Left lung (tissue), 4 donors: ENCODE measurements at regions not wholly inside any gene's neighbourhood (a gene's known extent, or its start where the extent isn't known, plus 50 kb on each side); places are given as distances from the start of the nearest gene placed in this dataset.

ENCODE experiments used
- ATAC-seq: fragments of 200-7000 bp; cut with Tn5 transposase; one replicate; pipeline ENCODE4 v1.9.1; 2020; ENCODE audit warnings: moderate library complexity
- DNase-seq, 4 donors: peaks; one replicate each; pipeline ENCODE4 v3.0.0-alpha.2; 2013 to 2020
- H3K27ac ChIP-seq, 2 donors: fragments of 200-600 bp; sonication (generic) in 1 of 2; one replicate each; pipeline versions ENCODE4 v1.5.0 to v1.8.0; 2020 to 2021
- H3K27me3 ChIP-seq, 2 donors: fragments of 200-600 bp; sonication (generic) in 1 of 2; one replicate each; pipeline versions ENCODE4 v1.5.0 to v1.8.0; 2020 to 2021
- H3K36me3 ChIP-seq, 2 donors: fragments of 200-600 bp; sonication (generic) in 1 of 2; one replicate each; pipeline versions ENCODE4 v1.5.0 to v1.8.0; 2020 to 2021
- H3K4me1 ChIP-seq, 2 donors: fragments of 200-600 bp; one replicate each; pipeline ENCODE4 v1.8.0; 2021
- H3K4me3 ChIP-seq, 2 donors: fragments of 200-600 bp; sonication (generic) in 1 of 2; one replicate each; pipeline versions ENCODE4 v1.5.0 to v1.8.0; 2020 to 2021; ENCODE audit warnings: mild to moderate bottlenecking in 1 of 2
- H3K9me3 ChIP-seq, 2 donors: fragments of 200-600 bp; sonication (generic) in 1 of 2; one replicate each; pipeline versions ENCODE4 v1.5.0 to v1.8.0; 2020 to 2021
- intact Hi-C, 2 donors: fragments of 100-400 bp; cut with DNase I; formaldehyde crosslinking; loops; one replicate each; pipeline versions ENCODE4 v1.11.2 to v1.14.2; 2022
- TF ChIP-seq, protein P1 (sequence below), 2 donors: fragments of 200-600 bp; sonication (generic) in 1 of 2; IDR thresholded peaks; one replicate each; pipeline versions ENCODE4 v1.5.0 to v1.8.0; 2021; ENCODE audit warnings: antibody characterized with exemption in 2 of 2
- donor health status: DM: no; HTN: yes; CAD: no.
- donor health status: DM: no; HTN: no; CAD: no.

- Histone ChIP-seq H3K27me3 (peaks cover 0 to 15% of the 10 kb centered on the region in 2 donors), H3K4me3 (no peak overlapping the region), H3K36me3 (no peaks in the 10 kb centered on the region), H3K4me1 (no peaks in the 10 kb centered on the region), H3K9me3 (no peaks in the 10 kb centered on the region), H3K27ac (no peak overlapping the region)
- intact Hi-C loops = no loop called here
- TF ChIP-seq, protein P1, sequence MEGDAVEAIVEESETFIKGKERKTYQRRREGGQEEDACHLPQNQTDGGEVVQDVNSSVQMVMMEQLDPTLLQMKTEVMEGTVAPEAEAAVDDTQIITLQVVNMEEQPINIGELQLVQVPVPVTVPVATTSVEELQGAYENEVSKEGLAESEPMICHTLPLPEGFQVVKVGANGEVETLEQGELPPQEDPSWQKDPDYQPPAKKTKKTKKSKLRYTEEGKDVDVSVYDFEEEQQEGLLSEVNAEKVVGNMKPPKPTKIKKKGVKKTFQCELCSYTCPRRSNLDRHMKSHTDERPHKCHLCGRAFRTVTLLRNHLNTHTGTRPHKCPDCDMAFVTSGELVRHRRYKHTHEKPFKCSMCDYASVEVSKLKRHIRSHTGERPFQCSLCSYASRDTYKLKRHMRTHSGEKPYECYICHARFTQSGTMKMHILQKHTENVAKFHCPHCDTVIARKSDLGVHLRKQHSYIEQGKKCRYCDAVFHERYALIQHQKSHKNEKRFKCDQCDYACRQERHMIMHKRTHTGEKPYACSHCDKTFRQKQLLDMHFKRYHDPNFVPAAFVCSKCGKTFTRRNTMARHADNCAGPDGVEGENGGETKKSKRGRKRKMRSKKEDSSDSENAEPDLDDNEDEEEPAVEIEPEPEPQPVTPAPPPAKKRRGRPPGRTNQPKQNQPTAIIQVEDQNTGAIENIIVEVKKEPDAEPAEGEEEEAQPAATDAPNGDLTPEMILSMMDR (IDR thresholded peaks at IDR 0.05) = no peak
- DNase-seq = no peak
- ATAC-seq = no peak
These were observed 214.3 kb upstream of the IRX4 start for GRCh38 chr5:2096887-2097505.

DNA sequence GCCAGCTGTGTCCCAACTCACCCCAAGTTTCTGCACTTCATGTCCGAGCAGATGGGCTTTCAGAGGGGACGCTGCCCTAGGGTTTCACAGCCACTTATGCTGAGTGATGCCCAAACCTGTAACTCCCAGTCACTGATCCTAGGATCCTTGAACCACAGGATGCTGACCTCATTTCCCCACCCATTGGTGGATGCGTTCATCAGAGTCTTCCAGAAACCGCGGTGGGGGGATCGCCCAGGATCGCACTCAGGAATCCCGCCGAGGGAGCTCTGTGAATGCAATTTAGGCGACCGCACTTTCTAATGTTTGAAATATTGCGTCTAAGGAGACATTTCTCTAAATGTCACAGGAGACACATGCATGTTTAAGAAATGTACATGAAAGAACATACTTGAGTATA, 212.3 kb upstream of the IRX4 start:
- no peaks in the 10 kb centered on the region for H3K4me1 ChIP-seq
- H3K4me3 ChIP-seq = no peak overlapping the region
- DNase-seq (no peak), ATAC-seq (no peak)
- TF ChIP-seq, protein P1 (IDR thresholded peaks at IDR 0.05) = no peak
- H3K36me3 ChIP-seq = no peaks in the 10 kb centered on the region
- peaks cover 0 to 15% of the 10 kb centered on the region in 2 donors for H3K27me3 ChIP-seq
- intact Hi-C loops = no loop called here
- H3K9me3 ChIP-seq = no peaks in the 10 kb centered on the region
- H3K27ac ChIP-seq = no peak overlapping the region

DNA sequence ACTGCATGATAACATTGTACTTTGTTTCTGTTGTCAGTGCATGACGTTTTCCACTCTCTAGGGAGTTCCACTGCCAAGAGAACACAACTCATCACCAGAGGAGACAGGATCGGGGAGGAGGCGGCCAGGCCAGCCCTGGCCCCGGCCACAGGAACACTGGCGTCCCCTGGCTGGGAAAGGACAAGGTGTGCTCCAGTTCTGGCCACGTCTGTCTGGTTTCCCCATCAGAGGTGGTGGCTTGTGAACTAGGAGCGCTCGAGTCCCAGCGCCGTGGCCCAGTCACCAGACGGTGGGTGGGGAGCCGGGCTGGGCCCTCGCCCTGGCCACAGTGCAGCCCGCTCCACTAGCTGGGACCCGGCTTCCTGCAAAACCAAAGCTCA, 211.9 kb upstream of the IRX4 start:
- intact Hi-C loops = no loop called here

DNA sequence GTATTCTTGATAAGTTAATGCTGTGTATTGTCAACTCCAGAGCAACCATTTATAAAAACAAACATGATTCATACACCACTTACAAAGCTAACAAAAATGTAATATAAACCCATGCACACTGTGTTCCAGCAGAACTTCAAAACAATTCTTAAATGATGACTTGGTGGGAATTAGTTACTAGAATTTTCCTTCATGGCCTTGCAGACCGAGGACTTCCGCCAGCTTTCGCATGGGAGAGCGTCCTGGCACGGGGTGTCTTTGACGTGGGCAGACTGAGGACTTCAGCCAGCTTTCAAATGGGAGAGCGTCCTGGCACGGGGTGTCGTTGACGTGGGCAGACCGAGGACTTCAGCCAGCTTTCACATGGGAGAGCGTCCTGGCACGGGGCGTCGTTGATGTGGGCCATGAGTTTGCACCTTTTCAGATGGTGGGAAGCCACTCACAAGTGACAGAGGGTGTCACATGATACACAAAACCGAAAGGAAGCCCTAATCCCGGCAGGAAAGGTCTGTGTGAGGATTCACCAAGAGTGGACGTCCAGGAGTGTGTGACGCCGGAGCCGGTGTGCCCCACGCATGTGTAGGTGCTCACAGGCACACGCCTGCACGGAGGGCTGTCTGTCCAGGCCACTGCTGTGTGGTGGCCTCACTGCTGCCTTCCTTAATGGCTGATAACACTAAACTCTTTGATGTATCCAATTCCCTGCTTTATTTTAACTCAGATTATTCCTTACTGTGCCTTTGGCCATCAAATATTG, 211.3 kb upstream of the IRX4 start:
- DNase-seq (peak in 1 of 4 donors; percentile 2), ATAC-seq (peak; percentile 61)
- Histone ChIP-seq H3K4me1 (no peaks in the 10 kb centered on the region), H3K27me3 (peaks cover 0 to 15% of the 10 kb centered on the region in 2 donors), H3K27ac (peak overlapping the region in 1 of 2 donors; percentile 59), H3K4me3 (no peak overlapping the region), H3K9me3 (no peaks in the 10 kb centered on the region), H3K36me3 (no peaks in the 10 kb centered on the region)
- intact Hi-C loops = no loop called here
- TF ChIP-seq, protein P1 (IDR thresholded peaks at IDR 0.05) = no peak

More for the DNA sequence above, 211.9 kb upstream of the IRX4 start:
- Histone ChIP-seq H3K27me3 (peaks cover 0 to 15% of the 10 kb centered on the region in 2 donors), H3K27ac (peak overlapping the region in 1 of 2 donors; percentile 59), H3K4me3 (no peak overlapping the region), H3K9me3 (no peaks in the 10 kb centered on the region), H3K4me1 (no peaks in the 10 kb centered on the region), H3K36me3 (no peaks in the 10 kb centered on the region)
- DNase-seq (no peak), ATAC-seq (no peak)
- TF ChIP-seq, protein P1 (IDR thresholded peaks at IDR 0.05) = no peak

DNA sequence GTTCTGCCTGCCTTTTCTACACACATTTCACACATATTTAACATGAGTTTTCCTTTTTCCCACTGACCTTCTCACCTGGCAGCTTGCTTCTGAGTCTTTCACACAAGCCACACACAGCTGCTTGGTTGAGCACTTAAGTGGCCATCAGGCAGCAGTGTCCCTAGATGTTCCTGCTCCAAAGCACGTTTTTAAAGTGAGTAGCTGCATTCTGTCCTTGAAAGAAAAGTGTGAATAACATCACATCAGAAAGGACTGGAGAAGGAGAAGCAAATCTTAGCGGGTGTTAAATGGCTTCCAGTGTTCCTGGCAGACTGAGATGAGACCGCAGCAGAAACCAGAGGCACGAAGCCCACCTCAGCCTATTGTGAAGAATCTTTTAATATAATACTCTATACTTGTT, 209.2 kb upstream of the IRX4 start:
- TF ChIP-seq, protein P1 (IDR thresholded peaks at IDR 0.05) = no peak
- Histone ChIP-seq H3K9me3 (no peaks in the 10 kb centered on the region), H3K4me1 (no peaks in the 10 kb centered on the region), H3K36me3 (no peaks in the 10 kb centered on the region), H3K4me3 (no peak overlapping the region), H3K27me3 (peaks cover 0 to 5% of the 10 kb centered on the region in 2 donors), H3K27ac (no peak overlapping the region)
- intact Hi-C loops = no loop called here
- DNase-seq (no peak), ATAC-seq (no peak)
